Upper lobe of left lung (tissue), 6 donors: ENCODE measurements at regions not wholly inside any gene's neighbourhood (a gene's known extent, or its start where the extent isn't known, plus 50 kb on each side); places are given as distances from the start of the nearest gene placed in this dataset.

Source experiments
- ATAC-seq, 2 donors: fragments of 200-7000 bp; cut with Tn5 transposase; one replicate each; pipeline ENCODE4 v1.9.1; 2022; ENCODE audit warnings: mild to moderate bottlenecking in 2 of 2, moderate library complexity in 2 of 2; ENCODE audit not compliant: low FRiP score in 2 of 2
- DNase-seq, 2 donors: peaks; one replicate each; pipeline ENCODE4 v3.0.0-alpha.2; 2019 to 2020
- H3K27ac ChIP-seq, 4 donors: fragments of 200-600 bp; sonication (generic); one replicate each; pipeline ENCODE4 v1.5.1; 2016 to 2019
- H3K27me3 ChIP-seq, 4 donors: fragments of 200-600 bp; sonication (generic); one replicate each; pipeline ENCODE4 v1.5.1; 2017 to 2019
- H3K36me3 ChIP-seq, 4 donors: fragments of 200-600 bp; sonication (generic); one replicate each; pipeline ENCODE4 v1.5.1; 2016 to 2019
- H3K4me1 ChIP-seq, 4 donors: fragments of 200-600 bp; sonication (generic); one replicate each; pipeline ENCODE4 v1.5.1; 2018 to 2019
- H3K4me3 ChIP-seq, 4 donors: fragments of 200-600 bp; sonication (generic); one replicate each; pipeline ENCODE4 v1.5.1; 2017 to 2019; ENCODE audit warnings: mild to moderate bottlenecking in 2 of 4, moderate library complexity in 1 of 4
- H3K9me3 ChIP-seq, 4 donors: fragments of 200-600 bp; sonication (generic); one replicate each; pipeline ENCODE4 v1.5.1; 2018 to 2019
- CTCF ChIP-seq, 6 experiments: fragments of 450-650 bp in 4 of 6; fragments of 200-600 bp in 2 of 6; sonication (generic) in 2 of 6; IDR thresholded peaks; one replicate each; pipeline ENCODE4 v1.5.1; 2016 to 2019; ENCODE audit warnings: antibody characterized with exemption in 6 of 6
- EP300 ChIP-seq, 4 donors: sonication (generic); formaldehyde crosslinking; IDR thresholded peaks; one replicate each; pipeline ENCODE4 v1.5.1; 2017; ENCODE audit warnings: antibody characterized with exemption in 4 of 4, control low read depth in 2 of 4
- POLR2A ChIP-seq, 4 donors: fragments of 450-650 bp; IDR thresholded peaks; one replicate each; pipeline ENCODE4 v1.5.1; 2016 to 2017; ENCODE audit warnings: antibody characterized with exemption in 4 of 4, mild to moderate bottlenecking in 2 of 4
- POLR2AphosphoS5 ChIP-seq, 2 donors: sonication (generic); formaldehyde crosslinking; IDR thresholded peaks; one replicate each; pipeline ENCODE4 v1.5.1; 2017; ENCODE audit warnings: antibody characterized with exemption in 2 of 2
- WGBS, 2 donors: methylation state at CpG; one replicate each; pipeline ENCODE4 v1.1.5; 2017 to 2018; 5-methylcytosine and 5-hydroxymethylcytosine counted together
- donor health status: DM: no; HTN: no; CAD: no; lungs with moderate emphysema.
- donor health status: DM: no; HTN: yes; CAD: no; lungs with severe emphysema.

GRCh38 chr12:124151583-124151982 is 143.3 kb upstream of the RFLNA start:
- no peaks in the 10 kb centered on the region for H3K27me3 ChIP-seq
- H3K36me3 ChIP-seq: no peaks in the 10 kb centered on the region
- TF ChIP-seq CTCF (IDR thresholded peaks at IDR 0.05) (no peak), EP300 (IDR thresholded peaks at IDR 0.05) (no peak)
- WGBS, 2 donors: 69 to 74% methylated on average over 5 of the region's 5 CpGs
- no peak overlapping the region for H3K27ac ChIP-seq
- no peak for ATAC-seq
- H3K4me1 ChIP-seq: no peaks in the 10 kb centered on the region
- H3K4me3 ChIP-seq: no peak overlapping the region
- H3K9me3 ChIP-seq: no peaks in the 10 kb centered on the region
- DNase-seq: no peak

- ATAC-seq (no peak), DNase-seq (no peak)
- no peak overlapping the region for H3K4me3 ChIP-seq
- no peaks in the 10 kb centered on the region for H3K9me3 ChIP-seq
- no peaks in the 10 kb centered on the region for H3K36me3 ChIP-seq
- TF ChIP-seq POLR2AphosphoS5 (IDR thresholded peaks at IDR 0.05) (no peak), EP300 (IDR thresholded peaks at IDR 0.05) (no peak), POLR2A (IDR thresholded peaks at IDR 0.05) (no peak), CTCF (IDR thresholded peaks at IDR 0.05) (no peak)
- H3K27ac ChIP-seq: no peak overlapping the region
- 72 to 77% methylated on average over 8 of the region's 8 CpGs for WGBS, 2 donors
- no peaks in the 10 kb centered on the region for H3K27me3 ChIP-seq
- no peaks in the 10 kb centered on the region for H3K4me1 ChIP-seq
These were observed 142.2 kb upstream of the RFLNA start for GRCh38 chr12:124152731-124153130.

- Histone ChIP-seq H3K9me3 (no peaks in the 10 kb centered on the region), H3K27me3 (no peaks in the 10 kb centered on the region), H3K27ac (no peak overlapping the region), H3K36me3 (no peaks in the 10 kb centered on the region), H3K4me3 (no peak overlapping the region), H3K4me1 (no peaks in the 10 kb centered on the region)
- DNase-seq (no peak), ATAC-seq (no peak)
- TF ChIP-seq POLR2A (IDR thresholded peaks at IDR 0.05) (no peak), EP300 (IDR thresholded peaks at IDR 0.05) (no peak), POLR2AphosphoS5 (IDR thresholded peaks at IDR 0.05) (no peak), CTCF (IDR thresholded peaks at IDR 0.05) (no peak)
- 90 to 93% methylated on average over 2 of the region's 2 CpGs for WGBS, 2 donors
These were observed 141.5 kb upstream of the RFLNA start for GRCh38 chr12:124153392-124153791.

- 86% methylated on average over 7 of the region's 7 CpGs for WGBS, 2 donors
- TF ChIP-seq POLR2AphosphoS5 (IDR thresholded peaks at IDR 0.05): no peak
- TF ChIP-seq POLR2A (IDR thresholded peaks at IDR 0.05): no peak
- no peak for TF ChIP-seq EP300 (IDR thresholded peaks at IDR 0.05)
- no peak for TF ChIP-seq CTCF (IDR thresholded peaks at IDR 0.05)
- H3K36me3 ChIP-seq: no peaks in the 10 kb centered on the region
These were observed 137.5 kb upstream of the RFLNA start for GRCh38 chr12:124157406-124157805.

DNA sequence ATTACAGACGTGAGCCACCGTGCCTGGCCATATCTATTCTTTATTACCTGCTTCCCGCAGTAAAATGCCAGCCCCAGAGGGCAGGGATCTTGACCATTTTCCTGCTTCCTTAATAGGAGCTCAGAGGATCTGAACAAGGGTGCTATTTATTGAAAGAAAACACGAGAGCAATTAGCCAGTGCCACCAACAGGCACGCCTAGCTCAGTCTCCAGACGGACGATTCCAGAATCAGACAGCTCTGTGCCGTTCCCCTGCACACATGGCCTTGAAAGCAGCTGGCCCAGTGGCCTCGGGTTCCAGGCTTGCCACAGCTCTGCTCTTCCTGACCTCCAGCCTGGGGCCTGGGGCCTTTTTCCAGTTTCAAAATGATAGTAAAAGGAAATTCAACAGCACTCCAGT is 135.2 kb upstream of the RFLNA start:
- TF ChIP-seq CTCF (IDR thresholded peaks at IDR 0.05): no peak
- no peak for TF ChIP-seq EP300 (IDR thresholded peaks at IDR 0.05)
- TF ChIP-seq POLR2A (IDR thresholded peaks at IDR 0.05): no peak
- no peak for TF ChIP-seq POLR2AphosphoS5 (IDR thresholded peaks at IDR 0.05)
- H3K9me3 ChIP-seq: no peaks in the 10 kb centered on the region
- H3K4me1 ChIP-seq: no peaks in the 10 kb centered on the region
- peak overlapping the region in 1 of 4 donors; percentile 21 for H3K27ac ChIP-seq
- no peaks in the 10 kb centered on the region for H3K36me3 ChIP-seq
- WGBS, 2 donors: 73 to 81% methylated on average over 7 to 9 of the region's 9 CpGs
- ATAC-seq: no peak
- H3K4me3 ChIP-seq: no peak overlapping the region
- DNase-seq: no peak
- no peaks in the 10 kb centered on the region for H3K27me3 ChIP-seq

More at GRCh38 chr12:124157406-124157805, 137.5 kb upstream of the RFLNA start:
- ATAC-seq (no peak), DNase-seq (no peak)
- Histone ChIP-seq H3K9me3 (no peaks in the 10 kb centered on the region), H3K4me1 (no peaks in the 10 kb centered on the region), H3K27me3 (no peaks in the 10 kb centered on the region), H3K27ac (no peak overlapping the region), H3K4me3 (no peak overlapping the region)
